HG03175 (cell line): ENCODE measurements at regions not wholly inside any gene's neighbourhood (a gene's known extent, or its start where the extent isn't known, plus 50 kb on each side); places are given as distances from the start of the nearest gene placed in this dataset.

Experiments
- ATAC-seq: cut with Tn5 transposase; IDR thresholded peaks from one replicate; pipeline ENCODE4 v1.9.1; 2021; ENCODE audit warnings: mild to moderate bottlenecking, moderate library complexity; ENCODE audit not compliant: unreplicated experiment

DNA sequence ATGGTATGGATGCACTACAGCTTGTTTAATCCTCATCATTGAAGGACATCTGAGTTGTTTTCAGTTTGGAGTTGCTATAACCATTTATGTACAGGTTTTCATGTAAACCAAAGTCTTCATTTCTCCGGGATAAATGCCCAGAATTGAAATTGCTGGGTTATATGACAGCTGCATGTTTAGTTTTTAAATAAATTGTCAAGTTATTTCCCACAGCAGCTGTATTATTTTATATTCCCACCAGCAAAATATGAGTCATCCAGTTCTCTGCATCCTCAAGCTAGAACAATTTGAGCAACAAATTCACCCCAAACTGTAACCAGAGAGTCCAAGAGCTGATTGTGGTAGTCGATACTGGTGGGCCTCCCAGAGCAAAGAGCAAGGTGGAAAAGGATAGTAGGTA lies 125.6 kb upstream of the PRNP start:
- ATAC-seq, result no peak

DNA sequence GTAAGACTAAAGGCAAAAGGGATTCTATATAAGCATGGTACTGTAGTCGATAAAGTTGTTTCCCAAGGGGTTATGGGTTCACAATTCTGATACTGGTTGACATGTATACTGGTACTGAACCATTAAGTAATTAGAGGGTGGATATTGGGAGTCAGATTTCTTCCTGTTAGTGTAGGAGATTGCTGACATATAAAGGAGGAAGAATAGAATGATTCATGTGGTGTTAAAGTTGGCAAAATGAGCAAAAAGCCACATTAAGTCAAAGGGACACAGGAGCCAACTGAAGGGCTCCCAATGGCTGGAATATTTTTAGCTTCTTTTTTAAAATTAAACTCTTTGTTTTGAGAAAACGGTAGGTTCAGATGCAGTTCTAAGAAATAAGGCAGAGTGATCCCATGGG lies 126.3 kb upstream of the PRNP start:
- ATAC-seq, result no peak

DNA sequence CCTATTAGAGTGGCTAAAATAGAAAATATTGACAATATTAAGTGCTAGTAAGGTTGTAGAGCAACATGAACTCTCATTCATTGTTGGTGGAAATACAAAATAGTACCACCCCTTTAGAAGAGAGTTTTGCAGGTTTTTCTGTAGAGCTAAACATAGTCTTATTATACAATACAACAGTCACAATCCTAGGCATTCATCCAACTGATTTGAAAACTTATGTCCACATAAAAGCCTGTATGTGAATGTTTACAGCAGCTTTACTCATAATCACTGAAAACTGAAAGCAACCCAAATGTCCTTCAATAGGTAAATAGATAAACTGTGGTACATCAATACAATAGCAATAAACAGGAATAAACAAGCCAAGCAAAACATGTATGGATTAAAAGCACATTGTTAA lies 127.2 kb upstream of the PRNP start:
- no peak for ATAC-seq

DNA sequence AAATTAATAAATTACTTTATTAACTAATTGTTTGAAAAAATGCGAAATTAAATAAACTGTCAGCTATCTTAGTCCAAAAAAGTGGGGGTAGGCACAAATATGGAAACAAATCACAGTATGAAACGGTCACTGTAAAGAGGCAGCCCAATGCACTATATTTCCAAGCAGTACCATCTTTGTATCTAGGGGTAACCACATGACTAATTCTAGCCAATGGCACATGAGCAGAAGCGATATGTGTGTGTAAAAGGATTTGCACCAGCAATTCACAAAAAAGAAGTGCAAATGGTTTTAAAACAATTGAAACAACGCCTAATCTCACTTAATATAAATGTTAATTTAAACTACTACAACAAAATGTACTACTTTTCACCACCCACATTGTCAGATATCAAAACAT lies 129.5 kb upstream of the PRNP start:
- ATAC-seq, result no peak

DNA sequence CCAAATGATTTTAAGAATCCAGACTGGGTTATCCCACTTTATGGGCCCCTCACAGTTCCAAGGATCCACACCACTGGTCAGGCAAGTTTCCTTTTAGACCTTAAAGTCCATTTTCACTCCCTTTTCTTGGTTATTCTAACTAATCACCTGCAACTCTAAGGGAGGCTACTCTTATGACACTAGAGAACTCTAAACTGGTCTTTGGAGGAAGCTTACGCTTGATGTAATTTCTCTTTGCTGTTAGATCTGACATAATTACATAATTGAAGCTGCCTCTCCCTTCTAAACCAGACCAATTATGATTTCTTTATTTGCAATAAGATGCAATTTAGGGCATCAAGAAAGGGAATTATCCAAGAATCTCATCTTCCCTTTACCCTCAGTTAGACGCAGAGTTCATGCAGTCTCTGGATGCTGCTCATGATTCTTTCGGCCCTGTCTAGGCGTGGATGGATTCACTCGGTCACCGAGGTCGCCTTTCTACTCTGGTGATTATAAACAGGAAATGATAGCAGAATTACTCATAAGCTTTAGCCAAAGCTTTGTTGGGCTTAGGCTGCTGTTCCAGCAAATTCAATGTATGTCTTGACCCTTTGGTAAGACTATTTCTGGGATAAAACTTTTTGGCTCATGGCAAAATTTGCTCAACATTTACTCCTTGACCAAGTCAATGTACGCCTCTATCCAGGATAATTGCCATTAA lies 130.9 kb upstream of the PRNP start:
- no peak for ATAC-seq

DNA sequence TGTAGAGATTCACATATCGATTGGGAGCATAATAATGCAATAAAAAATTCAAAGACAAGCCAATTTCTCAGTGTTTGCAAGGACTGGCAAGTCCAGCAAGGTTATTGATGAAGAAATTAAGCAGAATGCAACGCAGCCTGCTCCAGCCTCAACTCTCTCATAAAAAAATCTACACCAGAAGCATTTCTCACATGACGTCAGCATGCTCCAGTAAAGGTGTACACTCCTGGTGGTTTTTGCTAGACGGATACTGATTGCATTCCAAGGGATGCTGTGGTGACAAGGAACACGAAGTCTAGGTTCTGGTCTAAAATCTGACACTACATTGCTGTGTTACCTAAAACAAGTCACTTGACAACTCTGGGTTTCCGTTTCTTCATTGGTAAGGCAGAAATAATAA lies 131.9 kb upstream of the PRNP start:
- ATAC-seq, result no peak

DNA sequence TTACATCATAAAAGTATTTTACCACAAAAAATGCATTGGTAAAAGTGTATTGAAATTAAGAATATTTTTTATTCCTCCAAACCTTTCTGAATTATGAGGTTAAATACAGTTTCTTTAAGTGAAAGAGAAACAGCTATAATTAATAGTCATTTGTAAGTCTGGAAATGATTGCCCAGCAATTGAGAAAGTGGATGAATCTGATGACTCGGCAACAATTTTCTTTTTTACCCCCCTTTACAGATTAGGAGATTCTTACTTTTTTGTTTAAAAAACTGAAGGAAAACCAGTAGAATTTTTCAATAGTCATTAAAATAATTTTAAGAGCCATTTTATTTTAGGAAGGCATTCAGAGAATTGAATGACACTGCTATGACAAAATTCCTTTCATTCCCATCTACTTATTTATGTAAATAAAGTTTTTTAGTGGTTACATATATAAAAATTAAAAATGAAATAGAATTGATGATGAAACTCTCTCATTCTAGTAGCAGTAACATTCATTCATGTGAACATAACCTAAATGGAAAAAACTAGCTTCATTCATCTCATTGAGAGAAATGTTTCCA lies 134.1 kb upstream of the PRNP start:
- ATAC-seq, result no peak

DNA sequence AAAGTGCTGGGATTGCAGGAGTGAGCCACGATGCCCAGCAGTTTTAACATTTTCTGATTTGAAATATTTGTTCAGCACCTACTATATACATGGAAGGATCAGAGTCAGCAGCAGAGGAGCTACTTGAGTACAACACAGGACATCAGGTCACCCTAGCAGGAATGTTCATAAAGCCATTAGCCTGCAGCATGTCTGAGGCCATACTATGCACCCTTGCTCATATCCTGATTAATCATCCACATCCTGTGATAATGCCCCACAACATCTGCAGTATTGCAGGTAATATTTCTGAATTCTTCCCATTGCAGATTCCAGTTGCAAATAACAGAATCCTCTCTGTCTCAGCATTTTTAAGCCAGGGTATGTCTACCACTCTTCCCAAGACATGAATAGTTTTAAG lies 135.5 kb upstream of the PRNP start:
- ATAC-seq, result no peak

DNA sequence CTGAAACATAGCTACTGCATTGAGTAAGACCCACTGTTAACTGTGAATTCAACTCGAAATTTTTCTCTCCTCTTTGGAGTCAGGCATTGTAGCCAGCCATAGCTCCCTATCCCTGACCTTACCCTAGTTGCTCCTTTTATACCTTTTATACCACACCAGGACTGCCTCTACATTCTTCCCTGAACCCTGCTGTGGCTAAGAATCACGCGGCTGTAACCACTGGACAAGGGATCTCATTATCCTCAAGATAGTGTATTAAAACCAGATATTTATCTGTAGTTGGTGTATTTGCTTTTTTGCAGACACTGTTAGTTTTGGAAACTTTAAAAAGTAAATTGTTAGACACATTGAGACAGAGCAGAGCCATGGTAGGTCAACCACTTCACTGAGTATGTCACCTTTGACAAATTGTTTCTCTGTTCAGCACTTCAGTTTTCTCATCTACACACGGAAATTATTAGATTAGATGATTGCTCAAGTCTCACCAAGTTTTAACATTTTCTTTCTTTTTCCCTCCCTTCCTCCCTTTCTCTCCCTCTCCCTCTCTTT lies 136.5 kb upstream of the PRNP start:
- no peak for ATAC-seq

DNA sequence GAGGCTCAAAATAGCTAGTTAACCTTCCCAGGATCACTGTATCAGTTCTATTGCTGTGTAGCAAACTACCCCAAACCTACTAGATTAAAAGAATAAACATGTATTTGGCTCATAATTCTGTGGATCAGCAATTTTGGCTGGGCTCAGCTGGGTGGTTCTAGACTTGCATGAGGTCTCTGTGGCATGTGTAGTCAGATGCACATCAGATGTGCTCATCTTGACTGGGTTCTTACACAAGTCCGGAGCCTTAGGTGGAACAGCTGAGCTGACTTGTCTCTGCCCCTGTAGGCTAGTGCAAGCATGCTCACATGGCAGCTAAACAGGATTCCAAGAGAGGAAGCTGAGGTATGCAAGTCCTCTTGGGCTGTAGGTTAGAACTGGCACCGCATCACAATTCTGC lies 137.7 kb upstream of the PRNP start:
- ATAC-seq, result no peak

DNA sequence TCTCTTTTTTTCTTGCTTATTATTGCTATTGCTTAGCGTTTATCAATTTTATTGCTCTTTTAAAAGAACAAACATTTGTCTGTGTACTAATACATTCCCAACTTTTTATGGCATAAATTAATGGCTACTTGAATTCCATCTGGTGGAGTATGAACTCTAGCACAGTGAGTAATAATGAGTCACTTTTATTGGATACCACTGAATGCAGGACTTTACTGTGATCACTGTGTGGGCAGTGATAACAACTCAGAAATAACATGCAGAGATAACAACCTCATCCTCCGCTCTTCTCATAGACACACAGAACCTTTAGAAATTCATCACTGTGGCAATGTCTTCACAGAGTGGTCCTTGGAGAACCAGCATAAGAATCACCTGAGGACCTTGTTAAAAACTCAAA lies 139.5 kb upstream of the PRNP start:
- no peak for ATAC-seq

DNA sequence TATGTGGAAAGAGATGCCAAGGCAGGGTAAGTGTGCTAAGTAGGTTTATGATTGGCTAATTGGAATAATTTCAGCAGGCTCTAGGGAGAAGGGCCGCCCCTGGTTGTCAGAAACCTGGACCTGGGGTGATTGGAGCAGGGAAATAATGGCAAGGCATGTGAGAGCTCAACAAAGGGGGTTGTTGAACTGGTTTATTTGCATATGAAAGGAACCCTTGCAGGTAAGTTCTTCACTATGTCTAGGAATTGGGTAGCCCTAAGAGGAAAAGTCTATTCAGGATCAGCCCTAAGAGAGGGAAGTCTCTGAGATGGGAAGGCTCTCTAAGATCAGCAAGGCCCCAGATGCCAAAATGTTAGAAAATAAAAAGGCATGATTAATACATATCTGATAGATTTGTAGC lies 139.9 kb upstream of the PRNP start:
- ATAC-seq, result no peak

DNA sequence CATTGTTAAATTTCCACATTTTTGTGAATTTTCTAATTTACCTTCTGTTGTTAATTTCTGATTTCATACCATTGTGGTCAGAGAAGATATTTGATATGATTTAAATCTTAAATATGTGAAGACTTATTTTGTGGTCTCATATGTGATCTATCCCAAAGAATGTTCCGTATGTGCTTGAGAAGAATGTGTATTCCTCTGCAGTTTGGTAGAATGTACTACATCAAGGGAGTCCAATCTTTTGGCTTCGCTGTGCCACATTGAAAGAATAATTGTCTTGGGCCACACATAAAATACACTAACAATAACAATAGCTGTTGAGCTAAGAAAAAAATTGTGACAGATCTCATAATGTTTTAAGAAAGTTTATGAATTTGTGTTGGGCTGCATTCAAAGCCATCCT lies 140.7 kb upstream of the PRNP start:
- ATAC-seq, result no peak

DNA sequence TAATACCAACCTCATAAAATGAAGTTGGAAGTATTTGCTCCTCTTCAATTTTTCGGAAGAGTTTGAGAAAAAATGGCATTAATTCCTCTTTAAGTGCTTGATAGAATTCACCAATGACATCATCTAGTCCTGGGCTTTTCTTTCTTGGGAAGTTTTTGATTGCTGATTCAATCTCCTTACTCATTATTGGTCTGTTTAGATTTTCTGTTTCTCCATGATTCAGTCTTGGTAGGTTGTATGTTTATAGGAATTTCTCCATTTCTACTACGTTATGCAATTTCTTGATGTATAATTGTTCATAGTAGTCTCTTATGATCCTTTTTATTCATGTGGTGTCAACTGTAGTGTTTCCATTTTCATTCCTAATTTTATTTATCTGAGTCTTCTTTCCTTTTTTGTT lies 141.5 kb upstream of the PRNP start:
- ATAC-seq, result no peak

DNA sequence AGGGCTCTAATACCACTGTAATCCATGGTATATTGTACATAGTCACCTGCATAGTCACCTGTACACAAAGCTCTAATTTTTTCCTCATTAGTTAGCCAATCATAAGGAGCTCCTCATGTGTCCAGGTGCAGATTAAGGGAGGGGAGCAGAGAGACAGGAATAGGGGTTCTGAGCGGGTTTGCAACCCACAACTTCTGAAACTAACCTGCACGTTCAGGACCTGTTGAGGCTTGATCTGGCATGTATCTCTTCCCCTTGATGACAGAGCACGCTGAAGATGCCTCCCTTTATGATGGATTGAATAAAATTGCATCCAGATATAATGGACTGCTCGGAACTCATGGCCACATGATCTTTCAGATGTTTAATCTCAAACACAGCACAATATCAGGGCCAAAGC lies 144.0 kb upstream of the PRNP start:
- ATAC-seq, result no peak

DNA sequence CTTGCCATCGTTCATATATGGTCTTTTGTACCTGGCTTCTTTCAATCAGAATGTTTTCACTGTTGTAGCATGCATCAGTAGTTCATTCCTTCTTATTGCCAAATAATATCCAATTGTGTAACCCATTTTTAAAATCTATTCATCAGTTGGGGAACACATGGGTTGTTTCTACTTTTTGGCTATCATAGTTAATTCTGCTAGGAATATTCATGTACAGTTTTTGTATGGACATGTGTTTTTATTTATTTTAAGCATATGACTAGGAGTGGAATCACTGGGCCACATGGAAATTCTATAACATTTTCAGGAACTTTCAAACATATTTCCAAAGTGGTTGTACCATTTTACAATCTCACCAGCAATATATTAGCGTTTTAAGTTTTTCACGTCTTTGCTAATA lies 151.9 kb upstream of the PRNP start:
- ATAC-seq, result no peak

DNA sequence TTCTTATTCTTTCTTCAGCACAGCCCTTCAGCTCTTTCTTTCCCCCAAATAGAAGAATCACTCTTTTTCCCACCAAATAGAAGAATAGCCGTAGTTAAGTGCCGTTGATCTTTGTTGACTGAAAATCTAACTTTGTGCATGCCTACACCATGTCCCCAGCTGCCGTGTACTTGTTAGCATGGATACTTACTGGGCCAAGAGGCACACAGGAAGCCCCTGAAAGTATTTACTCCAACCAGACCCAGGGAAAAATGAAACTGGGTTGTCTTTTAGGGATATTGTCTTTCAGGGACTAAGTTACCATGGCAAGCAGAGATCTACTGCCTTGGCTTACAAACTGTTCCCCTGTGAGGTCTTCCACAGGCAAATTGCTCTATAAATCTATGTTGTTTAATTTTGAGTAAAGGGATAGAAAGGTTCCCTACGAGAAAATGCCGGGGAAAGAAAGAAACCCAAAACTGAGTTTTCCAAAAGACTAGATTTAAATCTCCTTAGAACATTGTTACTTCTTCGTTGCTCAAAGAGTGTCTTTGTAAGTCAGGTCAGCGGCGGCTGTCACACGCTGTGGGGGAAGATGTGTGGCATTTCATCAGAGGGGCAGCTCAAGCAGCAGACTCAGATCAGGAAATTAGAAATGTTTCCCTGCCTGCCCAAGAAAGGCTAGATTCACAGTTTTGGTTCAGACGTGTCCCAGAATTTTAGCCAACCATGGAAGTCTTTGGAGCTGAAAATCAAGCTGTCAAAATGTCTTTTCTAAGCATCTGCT lies 152.7 kb upstream of the PRNP start:
- no peak for ATAC-seq

DNA sequence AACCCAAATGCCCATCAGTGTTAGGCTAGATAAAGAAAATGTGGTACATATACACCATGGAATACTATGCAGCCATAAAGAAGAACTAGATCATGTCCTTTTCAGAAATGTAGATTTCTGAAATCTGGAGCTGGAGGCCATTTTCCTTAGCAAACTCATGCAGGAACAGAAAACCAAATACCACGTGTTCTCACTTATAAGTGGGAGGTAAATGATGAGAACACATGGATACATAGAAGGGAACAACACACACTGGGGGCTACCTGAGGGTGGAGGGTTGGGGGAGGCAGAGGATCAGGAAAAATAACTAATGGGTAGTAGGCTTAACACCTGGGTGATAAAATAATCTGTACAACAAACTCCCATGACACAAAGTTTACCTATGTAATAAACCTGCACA lies 153.5 kb upstream of the PRNP start:
- ATAC-seq, result no peak

DNA sequence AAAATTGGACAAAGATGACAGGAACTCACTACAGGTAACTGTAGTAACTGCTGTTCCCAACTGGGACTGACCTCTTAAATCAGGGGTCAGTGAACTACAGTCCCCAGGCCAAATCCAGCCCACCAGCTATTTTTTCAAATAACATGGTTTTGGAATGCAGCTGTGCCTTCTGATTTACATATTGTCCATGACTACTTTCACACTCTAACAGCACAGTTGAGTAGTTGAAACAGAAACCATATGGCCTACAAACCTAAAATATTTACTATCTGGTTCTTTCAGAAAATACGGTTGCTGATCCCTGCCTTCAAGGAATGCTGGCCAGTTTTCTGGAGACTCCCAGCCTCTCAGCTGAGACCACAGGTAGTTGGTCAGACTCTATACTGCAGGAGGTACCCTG lies 161.5 kb upstream of the PRNP start:
- no peak for ATAC-seq

DNA sequence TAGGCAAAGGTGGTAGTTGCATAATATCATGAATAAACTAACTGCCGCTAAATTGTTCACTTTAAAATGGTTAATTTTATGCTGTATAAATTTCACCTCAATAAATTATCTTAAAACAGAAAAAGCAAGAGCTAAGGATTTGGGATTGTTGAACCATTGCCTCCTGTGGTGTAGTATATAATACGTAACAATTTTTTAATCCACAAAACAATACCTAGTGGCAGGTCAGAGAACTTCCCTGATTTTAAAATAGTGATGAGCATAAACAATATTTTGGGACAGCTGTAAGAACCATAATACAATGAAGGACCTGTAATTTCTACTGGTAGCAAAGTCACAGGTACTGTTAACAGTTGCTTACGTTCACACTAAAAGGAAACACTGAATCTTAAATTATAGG lies 161.9 kb upstream of the PRNP start:
- no peak for ATAC-seq

DNA sequence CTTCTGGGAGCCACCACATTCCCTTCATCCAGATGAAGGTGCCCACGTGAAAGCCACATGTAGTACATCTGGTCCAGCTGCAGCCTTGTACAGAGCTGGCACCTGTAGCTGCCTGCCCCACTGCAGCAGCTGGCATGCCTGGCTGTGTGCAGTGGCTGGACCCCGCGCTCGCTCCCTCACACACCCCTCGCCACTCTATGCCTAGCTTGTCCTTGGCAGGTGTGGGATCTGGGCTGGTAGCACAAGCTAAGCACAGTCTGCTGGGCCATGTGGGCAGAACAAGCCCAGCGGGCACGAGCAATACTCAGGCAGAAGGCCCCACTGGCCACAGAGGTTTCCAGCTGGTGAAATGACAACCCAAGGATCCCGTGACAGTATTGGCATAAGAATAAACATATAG lies 163.9 kb upstream of the PRNP start:
- no peak for ATAC-seq
